Activated CD8-positive, alpha-beta T cell treated with anti-CD3 and anti-CD28 coated beads, Interleukin-2, amount 10 ng/mL, durations not matched to agents 7 days and 5 days (primary cell): ENCODE measurements at regions not wholly inside any gene's neighbourhood (a gene's known extent, or its start where the extent isn't known, plus 50 kb on each side); places are given as distances from the start of the nearest gene placed in this dataset.

Experiments
- ATAC-seq: fragments of 150-1000 bp; cut with Tn5 transposase; one replicate; pipeline ENCODE4 v1.10.0; 2021; ENCODE audit warnings: moderate library complexity
- CTCF ChIA-PET: fragments of 350-600 bp; sonication (Branson Sonifier 250); formaldehyde crosslinking; loops from one replicate; lab custom pipeline; 2021; ENCODE audit warnings: antibody characterized with exemption; lab: Charles Lee
- POLR2A ChIA-PET: fragments of 350-600 bp; sonication (Branson Sonifier 250); formaldehyde crosslinking; loops from one replicate; lab custom pipeline; 2021; ENCODE audit warnings: antibody characterized with exemption; lab: Charles Lee
- DNase-seq: peaks from one replicate; pipeline ENCODE4 v3.0.0-alpha.2; 2020
- H3K27ac Mint-ChIP-seq: one replicate; pipeline ENCODE4 v1.8.0; 2021; ENCODE audit warnings: mild to moderate bottlenecking, mixed read lengths
- H3K27me3 Mint-ChIP-seq: one replicate; pipeline ENCODE4 v1.8.0; 2021; ENCODE audit warnings: low read depth, mixed read lengths
- H3K36me3 Mint-ChIP-seq: one replicate; pipeline ENCODE4 v1.8.0; 2021; ENCODE audit warnings: low read depth, mixed read lengths
- H3K4me1 Mint-ChIP-seq: one replicate; pipeline ENCODE4 v1.8.0; 2021; ENCODE audit warnings: low read depth, mixed read lengths
- H3K4me3 Mint-ChIP-seq: one replicate; pipeline ENCODE4 v1.8.0; 2021; ENCODE audit warnings: mild to moderate bottlenecking, mixed read lengths
- H3K9me3 Mint-ChIP-seq: one replicate; pipeline ENCODE4 v1.8.0; 2022; ENCODE audit warnings: mixed read lengths; ENCODE audit not compliant: insufficient read depth

DNA sequence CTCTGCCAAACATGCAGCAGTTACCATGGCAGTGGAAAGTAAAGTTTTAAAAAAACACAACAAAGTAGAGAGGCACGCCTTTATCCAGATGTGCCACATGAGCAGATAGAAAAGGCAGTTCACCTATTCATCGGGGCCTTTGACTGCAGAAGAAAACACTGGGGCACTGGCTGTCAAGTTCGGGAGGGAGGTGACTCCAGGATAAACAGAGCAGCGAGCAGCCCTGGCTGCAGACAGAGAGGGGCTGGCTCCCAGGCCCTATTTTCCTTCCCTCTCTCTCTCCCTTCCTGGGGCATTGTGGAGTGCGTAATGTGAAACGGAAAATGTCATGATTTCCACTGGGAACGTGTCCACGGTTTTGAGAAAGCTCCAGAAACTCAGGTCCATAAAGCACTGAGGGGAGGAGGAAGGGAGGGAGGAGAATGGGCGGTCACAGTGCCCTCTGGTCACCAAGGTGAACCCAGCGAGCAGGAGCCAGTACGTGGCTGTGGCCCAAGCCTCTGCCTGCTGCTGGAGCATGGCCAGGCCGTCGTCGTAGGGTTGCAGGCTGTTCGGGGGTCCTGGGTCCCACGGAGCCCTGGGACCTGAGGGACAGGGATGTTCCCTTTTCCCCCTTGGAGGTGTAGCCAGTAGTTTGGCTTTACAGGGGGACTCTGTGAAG lies 114.7 kb upstream of the IRF2BP2 start:
- Mint-ChIP-seq H3K4me1 (peaks cover 85% of the 10 kb centered on the region), H3K4me3 (peak overlapping the region; percentile 66), H3K27me3 (no peaks in the 10 kb centered on the region), H3K27ac (peak overlapping the region; percentile 93), H3K36me3 (peaks cover 3% of the 10 kb centered on the region), H3K9me3 (no peaks in the 10 kb centered on the region)
- CTCF ChIA-PET: interaction anchor here (0.8 to 5.3 kb wide), 16 partner anchors 10 to 359 kb away, joined by 3 to 75 read pairs (median 4); partner anchors contain the start of gene IRF2BP2
- DNase-seq: peak; percentile 44
- ATAC-seq: peak; percentile 59
- POLR2A ChIA-PET: interaction anchor here (0.6 to 6.7 kb wide), 44 partner anchors 8 to 403 kb away, joined by 3 to 153 read pairs (median 4); partner anchors contain the start of gene IRF2BP2

DNA sequence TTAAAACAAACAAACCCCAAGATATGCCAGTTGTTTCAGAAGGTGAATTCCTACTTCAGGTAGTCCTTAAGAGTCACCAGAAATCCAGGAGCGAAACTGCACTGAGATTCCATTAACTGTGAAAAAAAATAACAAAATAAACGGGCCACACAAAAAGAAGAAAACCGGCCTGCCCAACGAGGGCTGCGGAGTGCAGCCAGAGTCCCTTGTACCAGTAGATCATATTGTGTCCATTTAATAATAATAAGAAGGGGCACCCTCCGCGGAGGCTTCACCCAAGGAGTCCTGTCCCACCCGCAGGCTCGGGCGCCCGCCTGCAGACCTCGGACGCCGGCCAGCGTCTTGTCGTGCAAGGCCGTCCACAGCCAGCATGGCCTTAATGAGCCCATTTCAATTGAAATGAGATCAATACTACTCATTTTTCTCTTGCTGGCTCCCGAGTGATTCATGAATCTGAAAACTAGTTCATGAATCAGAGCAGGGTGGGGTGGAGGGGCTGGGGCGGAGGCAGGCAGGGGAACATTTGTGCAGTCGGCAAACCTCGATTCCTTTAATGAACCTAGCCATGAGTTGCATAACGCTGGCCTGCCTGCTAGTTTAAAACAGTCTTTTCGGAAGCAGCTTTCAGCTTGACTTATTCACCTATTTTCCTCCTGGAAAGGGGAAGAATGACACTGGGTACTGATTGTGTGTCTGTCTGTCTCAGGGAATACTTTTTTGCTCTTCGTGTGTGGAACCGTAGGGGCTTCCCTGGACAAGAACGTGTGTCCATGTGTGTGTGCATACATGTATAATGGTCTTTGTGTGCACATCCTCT lies 113.1 kb upstream of the IRF2BP2 start:
- peak overlapping the region; percentile 93 for H3K27ac Mint-ChIP-seq
- H3K9me3 Mint-ChIP-seq: no peaks in the 10 kb centered on the region
- CTCF ChIA-PET: interaction anchor here (0.8 to 5.3 kb wide), 12 partner anchors 11 to 289 kb away, joined by 3 to 75 read pairs (median 4); partner anchors contain the start of gene IRF2BP2
- DNase-seq (peak; percentile 47), ATAC-seq (no peak)
- peak overlapping the region; percentile 66 for H3K4me3 Mint-ChIP-seq
- POLR2A ChIA-PET: interaction anchor here (0.6 to 6.7 kb wide), 18 partner anchors 9 to 361 kb away, joined by 3 to 153 read pairs (median 6); partner anchors contain the start of gene IRF2BP2
- H3K36me3 Mint-ChIP-seq: peaks cover 3% of the 10 kb centered on the region
- H3K4me1 Mint-ChIP-seq: peaks cover 70% of the 10 kb centered on the region
- no peaks in the 10 kb centered on the region for H3K27me3 Mint-ChIP-seq

DNA sequence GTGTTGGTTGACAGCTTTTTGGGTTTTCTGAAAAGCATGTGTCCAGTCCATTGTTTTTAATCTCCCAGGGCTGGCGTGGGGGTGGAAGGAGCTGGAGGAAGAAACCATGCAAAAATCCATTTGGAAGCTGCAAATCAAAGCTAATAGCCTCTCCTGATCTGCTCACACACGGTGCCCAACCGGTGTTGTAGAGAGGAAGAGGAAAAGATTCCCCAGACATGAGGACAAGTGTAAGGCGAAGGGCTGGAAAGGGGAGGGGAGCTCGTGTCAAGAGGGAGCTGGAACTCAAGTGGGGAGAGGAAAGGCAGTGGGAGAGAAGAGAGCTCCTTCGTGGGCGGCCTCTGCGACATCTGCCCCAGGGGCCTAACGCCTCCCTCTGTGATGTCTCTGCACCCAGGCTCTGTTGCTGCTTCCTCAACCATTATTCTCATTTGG lies 112.3 kb upstream of the IRF2BP2 start:
- no peaks in the 10 kb centered on the region for H3K9me3 Mint-ChIP-seq
- peaks cover 63% of the 10 kb centered on the region for H3K4me1 Mint-ChIP-seq
- H3K36me3 Mint-ChIP-seq: peaks cover 3% of the 10 kb centered on the region
- ATAC-seq (no peak), DNase-seq (no peak)
- CTCF ChIA-PET: interaction anchor here (0.8 to 5.3 kb wide), 4 partner anchors 20 to 290 kb away, joined by 3 to 75 read pairs (median 7); partner anchors contain the start of gene IRF2BP2
- no peak overlapping the region for H3K4me3 Mint-ChIP-seq
- POLR2A ChIA-PET: interaction anchor here (2.7 kb wide), 1 partner anchor 111 kb away, joined by 11 read pairs; the partner anchor contains the start of gene IRF2BP2
- no peaks in the 10 kb centered on the region for H3K27me3 Mint-ChIP-seq
- H3K27ac Mint-ChIP-seq: no peak overlapping the region

DNA sequence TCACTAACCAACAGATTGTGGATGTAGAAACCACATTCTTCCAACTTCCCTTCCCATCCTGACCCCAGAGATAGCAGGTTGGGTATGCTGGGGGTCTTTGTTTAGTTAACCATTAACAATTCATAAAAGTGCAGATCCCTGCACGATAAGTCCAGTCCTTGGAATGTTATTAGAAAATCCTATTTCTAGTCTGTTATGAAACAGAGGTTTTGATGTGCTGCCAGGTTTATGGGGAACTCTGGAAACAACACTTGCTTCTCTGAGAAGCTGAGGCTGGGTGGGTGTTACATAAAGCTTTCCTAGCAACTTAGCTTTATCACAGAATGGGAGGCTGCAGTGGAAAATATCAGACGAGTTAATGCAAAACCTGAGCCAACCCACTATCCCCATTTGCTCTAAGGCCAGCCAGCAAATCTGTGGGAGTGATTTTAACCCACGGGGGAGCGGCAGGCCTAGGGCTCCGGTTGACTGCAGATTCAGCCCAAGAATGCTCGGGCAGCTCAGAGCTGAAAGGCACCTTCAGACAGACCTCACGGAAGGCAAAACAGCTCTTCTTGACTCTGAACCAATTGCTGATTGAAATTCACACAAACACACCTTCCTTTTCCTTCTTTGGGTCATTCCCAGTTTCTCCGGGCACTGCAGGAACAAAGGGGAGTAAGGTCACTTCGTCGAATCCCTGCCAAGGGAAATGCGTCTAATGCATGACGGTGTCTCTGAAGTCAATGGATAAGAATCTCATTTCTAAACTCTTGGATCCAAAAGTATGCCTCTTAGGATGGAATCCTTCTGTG lies 111.7 kb upstream of the IRF2BP2 start:
- no peak overlapping the region for H3K4me3 Mint-ChIP-seq
- ATAC-seq (no peak), DNase-seq (no peak)
- H3K9me3 Mint-ChIP-seq: no peaks in the 10 kb centered on the region
- H3K4me1 Mint-ChIP-seq: peaks cover 57% of the 10 kb centered on the region
- ChIA-PET POLR2A (interaction anchor here (2.7 kb wide), 1 partner anchor 111 kb away, joined by 11 read pairs; the partner anchor contains the start of gene IRF2BP2), CTCF (interaction anchor here (0.8 to 5.3 kb wide), 2 partner anchors 110 to 290 kb away, joined by 3 to 75 read pairs; partner anchors contain the start of gene IRF2BP2)
- no peaks in the 10 kb centered on the region for H3K27me3 Mint-ChIP-seq
- H3K27ac Mint-ChIP-seq: peak overlapping the region; percentile 35
- H3K36me3 Mint-ChIP-seq: peaks cover 3% of the 10 kb centered on the region

DNA sequence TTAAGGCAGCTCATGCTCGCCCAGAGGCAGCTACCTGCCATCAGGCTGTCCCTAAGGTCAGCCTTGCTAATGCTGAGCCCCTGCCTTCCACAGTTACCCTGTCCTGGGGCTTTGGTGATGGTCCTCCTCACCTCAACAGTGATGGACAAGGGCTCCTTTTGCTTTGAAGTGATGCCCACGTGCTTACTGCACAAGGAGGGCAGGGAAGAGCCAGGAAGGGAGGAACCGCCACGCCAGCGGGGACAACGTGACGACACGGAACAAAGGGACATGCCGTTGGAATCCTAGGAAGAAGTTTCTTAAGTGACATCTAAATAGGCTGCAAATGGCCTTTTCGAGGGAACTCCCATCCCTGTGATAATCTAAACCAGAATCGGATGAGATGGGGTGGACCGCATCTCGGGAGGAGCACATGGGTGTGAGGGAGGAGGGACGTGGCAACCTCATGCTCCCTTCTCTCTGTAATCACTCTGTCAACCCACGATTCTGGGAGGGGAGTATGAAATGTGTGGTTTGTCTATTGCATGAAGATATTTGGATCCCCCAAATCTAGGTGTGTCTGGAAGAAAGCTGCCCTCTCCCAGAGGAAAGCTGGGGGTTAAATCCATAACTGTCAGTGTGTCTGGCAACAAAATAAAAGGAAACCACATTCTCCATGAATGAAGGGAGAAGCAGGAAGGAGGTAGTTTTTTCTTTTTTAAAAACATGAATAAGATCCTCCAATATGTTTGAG lies 110.9 kb upstream of the IRF2BP2 start:
- H3K27ac Mint-ChIP-seq: peak overlapping the region; percentile 35
- ChIA-PET POLR2A (interaction anchor here (2.7 kb wide), 1 partner anchor 110 kb away, joined by 11 read pairs; the partner anchor contains the start of gene IRF2BP2), CTCF (interaction anchor here (1.0 to 5.3 kb wide), 2 partner anchors 109 kb away, joined by 3 to 75 read pairs; partner anchors contain the start of gene IRF2BP2)
- no peaks in the 10 kb centered on the region for H3K27me3 Mint-ChIP-seq
- no peaks in the 10 kb centered on the region for H3K9me3 Mint-ChIP-seq
- H3K4me1 Mint-ChIP-seq: peaks cover 49% of the 10 kb centered on the region
- H3K4me3 Mint-ChIP-seq: no peak overlapping the region
- ATAC-seq (no peak), DNase-seq (no peak)
- H3K36me3 Mint-ChIP-seq: peaks cover 3% of the 10 kb centered on the region

DNA sequence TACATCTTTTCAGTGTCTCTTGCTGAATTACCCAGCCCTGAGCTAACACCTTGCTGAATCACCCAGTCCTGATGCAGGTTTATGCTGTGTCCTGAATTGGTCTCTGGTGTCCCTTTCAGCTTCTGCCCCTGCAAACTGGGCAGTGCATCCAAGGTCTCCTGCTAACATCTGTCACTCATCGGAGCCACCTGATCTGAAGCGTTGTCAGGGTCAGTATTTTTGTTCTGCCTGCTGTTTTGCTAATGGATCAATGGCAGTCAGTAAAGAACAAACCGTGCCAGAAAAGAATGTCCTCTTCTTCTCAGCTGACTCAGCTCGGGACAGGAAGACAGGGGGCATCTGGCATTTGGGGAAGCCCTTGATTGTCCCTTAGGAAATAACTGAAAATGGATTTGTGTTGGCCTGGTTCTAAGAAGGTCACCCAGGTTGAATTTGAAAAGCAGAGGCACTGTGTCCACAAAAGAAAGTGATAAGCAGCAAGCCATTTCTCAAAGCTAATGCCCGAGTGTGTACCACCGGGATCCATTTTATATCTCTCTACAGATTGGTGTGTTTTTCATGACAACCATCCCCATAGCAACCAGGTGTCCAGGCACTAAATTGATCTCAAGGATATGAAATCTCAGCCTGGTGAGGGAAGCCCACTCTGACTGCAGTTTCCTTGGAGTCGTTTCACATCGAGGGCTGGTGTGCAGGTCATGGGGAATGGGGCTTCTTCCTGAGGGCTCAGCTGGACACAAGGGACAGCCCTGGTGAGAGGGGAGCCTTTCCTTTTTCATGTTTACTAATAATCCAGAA lies 109.7 kb upstream of the IRF2BP2 start:
- Mint-ChIP-seq H3K4me1 (peaks cover 37% of the 10 kb centered on the region), H3K36me3 (no peaks in the 10 kb centered on the region), H3K27me3 (no peaks in the 10 kb centered on the region), H3K9me3 (no peaks in the 10 kb centered on the region), H3K27ac (no peak overlapping the region), H3K4me3 (no peak overlapping the region)
- CTCF ChIA-PET: interaction anchor here (1.0 kb wide), 1 partner anchor 108 kb away, joined by 3 read pairs; no protein-coding TSS in a partner anchor
- POLR2A ChIA-PET: no interaction called here
- ATAC-seq (no peak), DNase-seq (no peak)

DNA sequence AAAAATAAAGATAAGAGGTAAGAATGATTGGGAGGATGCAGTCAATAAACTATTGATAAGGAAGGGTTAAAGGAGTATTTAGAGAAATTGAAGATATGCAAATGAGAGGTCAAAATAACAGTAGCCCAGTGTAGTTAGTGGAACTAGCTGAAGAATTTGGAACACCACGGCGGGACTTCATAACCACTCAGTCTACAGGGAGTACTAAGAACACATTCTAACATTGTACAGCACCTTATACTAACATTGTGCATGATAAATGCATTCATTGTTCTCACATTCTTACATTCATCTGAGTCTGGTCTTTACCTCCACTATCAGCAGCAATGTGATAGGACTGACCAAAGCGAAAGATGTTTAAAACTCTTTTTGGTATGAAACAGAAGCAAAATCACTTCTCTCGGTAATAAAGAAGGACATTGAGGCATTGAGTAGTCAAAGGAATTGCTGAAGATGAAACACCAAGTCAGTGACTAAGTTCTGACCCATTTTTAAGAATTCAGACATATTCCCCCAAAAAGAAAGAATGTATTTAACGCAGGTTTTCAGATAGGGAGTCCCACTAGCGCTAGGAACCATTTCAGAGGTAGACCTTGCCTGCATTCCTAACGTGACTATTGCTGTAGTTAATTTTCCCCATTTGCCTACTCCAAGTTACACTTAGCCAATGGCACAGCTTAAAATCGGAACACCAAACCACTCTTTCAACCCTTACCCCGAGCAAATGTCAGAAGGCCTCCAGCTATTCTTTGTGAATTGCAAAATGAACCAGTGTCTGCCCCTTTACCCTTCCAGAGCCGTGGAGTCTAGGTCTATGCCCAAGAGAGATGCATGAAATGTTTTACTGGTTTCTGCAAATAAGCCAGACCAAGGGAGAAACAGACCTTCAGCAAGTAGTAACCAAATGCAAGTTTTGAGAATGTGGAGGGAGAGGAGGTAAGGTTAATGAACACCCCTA lies 108.8 kb upstream of the IRF2BP2 start:
- DNase-seq (no peak), ATAC-seq (no peak)
- POLR2A ChIA-PET: interaction anchor here (1.4 kb wide), 1 partner anchor 107 kb away, joined by 8 read pairs; no protein-coding TSS in a partner anchor
- Mint-ChIP-seq H3K9me3 (no peaks in the 10 kb centered on the region), H3K27me3 (no peaks in the 10 kb centered on the region), H3K27ac (no peak overlapping the region), H3K4me1 (peaks cover 28% of the 10 kb centered on the region), H3K36me3 (no peaks in the 10 kb centered on the region), H3K4me3 (no peak overlapping the region)
- CTCF ChIA-PET: interaction anchor here (0.9 to 1.7 kb wide), 2 partner anchors 19 to 25 kb away, joined by 3 to 4 read pairs; no protein-coding TSS in a partner anchor

DNA sequence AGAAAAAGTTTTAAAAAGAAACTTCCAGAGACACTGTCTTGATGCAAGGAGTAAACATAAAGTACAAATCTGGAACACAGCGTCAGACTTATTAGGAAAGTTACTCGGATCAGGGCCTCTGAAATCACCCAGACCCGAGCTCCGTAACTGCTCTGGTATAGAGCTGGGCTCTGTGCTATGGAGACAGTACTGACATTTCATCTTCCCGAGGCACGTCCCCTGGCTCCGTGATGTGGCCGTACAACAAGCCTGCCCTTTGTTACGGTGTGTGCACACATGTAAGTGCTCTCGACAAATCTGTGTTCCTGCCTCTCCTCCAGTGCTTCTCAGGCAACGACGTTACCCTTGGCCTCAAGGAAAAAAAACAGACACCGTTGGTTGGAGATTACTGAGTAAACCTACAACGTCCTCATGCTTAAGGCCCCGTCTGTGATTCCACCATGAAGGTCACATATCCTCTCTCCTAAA lies 107.0 kb upstream of the IRF2BP2 start:
- DNase-seq: no peak
- ChIA-PET CTCF (interaction anchor here (1.0 to 1.7 kb wide), 3 partner anchors 12 to 367 kb away, joined by 3 to 4 read pairs (median 3); no protein-coding TSS in a partner anchor), POLR2A (interaction anchor here (0.9 to 1.4 kb wide), 2 partner anchors 8 to 105 kb away, joined by 3 to 8 read pairs; no protein-coding TSS in a partner anchor)

More for the DNA sequence above, 107.0 kb upstream of the IRF2BP2 start:
- H3K27ac Mint-ChIP-seq: no peak overlapping the region
- H3K27me3 Mint-ChIP-seq: no peaks in the 10 kb centered on the region
- no peaks in the 10 kb centered on the region for H3K36me3 Mint-ChIP-seq
- H3K4me1 Mint-ChIP-seq: peaks cover 10% of the 10 kb centered on the region
- no peaks in the 10 kb centered on the region for H3K9me3 Mint-ChIP-seq
- no peak for ATAC-seq
- no peak overlapping the region for H3K4me3 Mint-ChIP-seq
